Kidney epithelial cell (primary cell): ENCODE measurements at regions not wholly inside any gene's neighbourhood (a gene's known extent, or its start where the extent isn't known, plus 50 kb on each side); places are given as distances from the start of the nearest gene placed in this dataset.

Experiments used
- DNase-seq: peaks from one replicate; pipeline ENCODE4 v3.0.0-alpha.2; 2010; ENCODE audit warnings: low read depth
- H3K27me3 ChIP-seq: 2 replicates; pipeline ENCODE4 v1.6.0; 2011; ENCODE audit warnings: low read length; ENCODE audit not compliant: control insufficient read depth, insufficient read depth
- H3K36me3 ChIP-seq: 2 replicates; pipeline ENCODE4 v1.5.1; 2011; ENCODE audit warnings: low read length; ENCODE audit not compliant: control insufficient read depth, insufficient read depth
- H3K4me3 ChIP-seq: 2 replicates; pipeline ENCODE4 v1.5.1; 2011; ENCODE audit warnings: low read depth, mild to moderate bottlenecking, control low read depth, low read length
- TF ChIP-seq, protein P1 (sequence below): IDR thresholded peaks from 2 replicates; pipeline ENCODE4 v1.5.1; 2011; ENCODE audit warnings: mild to moderate bottlenecking, moderate library complexity, low read length, control low read depth, inconsistent platforms; ENCODE audit not compliant: insufficient read depth, poor library complexity, severe bottlenecking

DNA sequence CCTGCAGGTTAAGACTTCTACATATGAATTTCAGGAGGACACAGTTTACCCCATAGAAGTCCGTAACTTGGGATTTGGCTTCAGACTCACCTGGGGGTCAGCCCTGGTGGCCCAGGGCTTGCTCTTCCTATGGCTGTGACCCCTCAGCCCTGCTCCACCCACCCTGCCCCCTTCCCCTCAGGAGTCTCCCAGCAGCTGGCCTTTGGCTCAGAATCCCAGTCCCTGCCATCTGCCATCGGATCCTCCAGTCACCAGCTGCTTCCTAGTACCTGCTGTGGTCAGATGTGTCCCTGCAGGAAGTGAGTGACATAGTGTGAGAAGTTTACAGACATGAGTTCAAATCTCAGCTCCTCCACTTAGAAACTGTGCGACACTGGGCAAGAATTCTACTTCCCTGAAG lies 332.6 kb downstream of the NPHP4 start:
- H3K27me3 ChIP-seq, result no peaks in the 10 kb centered on the region
- no peak for DNase-seq
- TF ChIP-seq, protein P1, sequence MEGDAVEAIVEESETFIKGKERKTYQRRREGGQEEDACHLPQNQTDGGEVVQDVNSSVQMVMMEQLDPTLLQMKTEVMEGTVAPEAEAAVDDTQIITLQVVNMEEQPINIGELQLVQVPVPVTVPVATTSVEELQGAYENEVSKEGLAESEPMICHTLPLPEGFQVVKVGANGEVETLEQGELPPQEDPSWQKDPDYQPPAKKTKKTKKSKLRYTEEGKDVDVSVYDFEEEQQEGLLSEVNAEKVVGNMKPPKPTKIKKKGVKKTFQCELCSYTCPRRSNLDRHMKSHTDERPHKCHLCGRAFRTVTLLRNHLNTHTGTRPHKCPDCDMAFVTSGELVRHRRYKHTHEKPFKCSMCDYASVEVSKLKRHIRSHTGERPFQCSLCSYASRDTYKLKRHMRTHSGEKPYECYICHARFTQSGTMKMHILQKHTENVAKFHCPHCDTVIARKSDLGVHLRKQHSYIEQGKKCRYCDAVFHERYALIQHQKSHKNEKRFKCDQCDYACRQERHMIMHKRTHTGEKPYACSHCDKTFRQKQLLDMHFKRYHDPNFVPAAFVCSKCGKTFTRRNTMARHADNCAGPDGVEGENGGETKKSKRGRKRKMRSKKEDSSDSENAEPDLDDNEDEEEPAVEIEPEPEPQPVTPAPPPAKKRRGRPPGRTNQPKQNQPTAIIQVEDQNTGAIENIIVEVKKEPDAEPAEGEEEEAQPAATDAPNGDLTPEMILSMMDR, result no peak

DNA sequence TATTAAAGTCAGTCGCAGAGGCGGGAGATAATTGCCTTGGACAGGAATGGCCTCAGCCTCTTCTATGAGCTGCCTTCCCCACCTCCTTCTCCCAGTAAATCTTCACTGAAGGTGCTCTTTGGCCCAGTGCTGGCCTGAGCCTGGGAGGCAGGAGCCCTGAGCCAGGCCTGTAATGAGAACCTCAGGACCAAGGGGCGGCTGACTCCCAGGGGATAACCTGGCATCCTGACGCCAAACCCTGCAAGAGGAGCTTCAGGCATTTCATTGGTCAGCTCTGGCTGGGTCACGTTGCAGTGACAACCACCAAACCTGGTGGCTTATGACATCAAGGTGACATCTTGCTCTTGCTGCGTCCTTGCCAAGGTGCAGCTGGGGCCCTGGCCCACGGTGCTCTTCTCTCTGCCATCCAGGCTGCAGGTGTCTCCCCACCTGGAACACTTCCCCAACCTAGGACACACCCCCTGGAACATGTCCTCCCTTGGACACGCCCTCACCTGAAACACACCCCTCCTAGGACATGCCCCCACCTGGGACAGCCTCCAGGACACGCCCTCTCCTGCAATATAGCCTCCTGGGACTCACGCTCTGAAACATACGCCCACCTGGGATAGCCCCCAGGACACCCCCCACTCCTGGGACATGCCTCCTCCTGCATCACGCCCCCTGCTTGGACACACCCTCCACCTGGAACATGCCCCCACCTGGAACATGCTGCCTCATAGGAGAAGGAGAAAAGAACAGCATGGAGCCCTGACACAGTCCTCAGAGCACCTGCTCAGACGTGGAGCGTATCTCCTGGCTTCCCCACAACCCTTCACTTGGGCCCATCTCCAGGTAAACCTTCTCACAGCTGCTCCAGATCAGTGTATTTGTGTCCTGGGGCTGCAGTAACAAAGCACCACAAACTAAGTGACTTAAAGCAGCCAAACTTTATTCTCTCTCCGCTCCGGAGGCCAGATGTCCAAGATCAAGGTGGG lies 333.6 kb downstream of the NPHP4 start:
- DNase-seq, result no peak
- TF ChIP-seq, protein P1, result no peak
- H3K36me3 ChIP-seq, result no peaks in the 10 kb centered on the region
- no peak overlapping the region for H3K4me3 ChIP-seq
- H3K27me3 ChIP-seq, result no peaks in the 10 kb centered on the region

More for the DNA sequence above, 332.6 kb downstream of the NPHP4 start:
- no peaks in the 10 kb centered on the region for H3K36me3 ChIP-seq
- no peak overlapping the region for H3K4me3 ChIP-seq

DNA sequence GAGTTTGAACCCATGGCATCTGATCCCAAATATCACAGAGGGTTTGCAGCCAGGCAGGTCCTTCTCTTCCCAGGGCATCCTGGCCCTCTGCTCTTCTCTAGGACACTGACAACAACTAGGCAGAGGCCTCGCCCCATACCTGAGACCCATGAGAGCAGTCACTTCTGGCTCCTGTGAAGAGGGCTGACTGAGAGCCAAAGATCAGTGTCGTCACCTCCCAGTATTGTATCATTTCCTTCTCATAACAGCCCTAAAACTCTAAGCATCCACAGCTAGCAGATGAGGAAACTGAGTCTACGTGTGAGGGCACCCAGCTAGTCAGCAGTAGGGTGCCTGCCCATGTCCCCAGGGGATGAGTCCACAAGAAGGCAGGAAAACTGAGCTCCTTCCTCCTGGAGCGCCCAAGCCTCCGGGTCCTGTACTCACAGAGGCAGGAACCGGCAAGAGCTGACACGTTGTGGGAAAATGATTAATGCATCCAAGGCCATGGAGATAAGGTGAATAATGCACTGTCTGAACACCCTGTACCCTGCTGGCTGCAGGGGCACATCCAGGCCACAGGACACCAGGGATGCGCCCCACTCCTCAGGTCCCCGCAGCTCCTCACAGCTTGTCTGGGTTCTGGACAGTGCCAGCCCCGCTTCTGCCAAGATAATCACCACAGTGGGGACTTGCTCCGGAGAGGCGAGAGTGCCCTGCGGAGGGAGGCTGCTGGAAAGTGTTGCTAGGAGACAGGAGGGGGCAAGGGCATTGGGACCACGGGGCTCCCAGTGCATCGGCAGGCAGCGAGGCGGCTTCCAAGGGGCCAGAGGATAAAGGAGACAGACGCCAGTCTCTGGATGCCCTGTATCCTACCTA lies 340.0 kb downstream of the NPHP4 start:
- H3K4me3 ChIP-seq, result no peak overlapping the region
- H3K36me3 ChIP-seq, result no peaks in the 10 kb centered on the region
- H3K27me3 ChIP-seq, result no peaks in the 10 kb centered on the region
- DNase-seq, result no peak
- TF ChIP-seq, protein P1, result no peak

DNA sequence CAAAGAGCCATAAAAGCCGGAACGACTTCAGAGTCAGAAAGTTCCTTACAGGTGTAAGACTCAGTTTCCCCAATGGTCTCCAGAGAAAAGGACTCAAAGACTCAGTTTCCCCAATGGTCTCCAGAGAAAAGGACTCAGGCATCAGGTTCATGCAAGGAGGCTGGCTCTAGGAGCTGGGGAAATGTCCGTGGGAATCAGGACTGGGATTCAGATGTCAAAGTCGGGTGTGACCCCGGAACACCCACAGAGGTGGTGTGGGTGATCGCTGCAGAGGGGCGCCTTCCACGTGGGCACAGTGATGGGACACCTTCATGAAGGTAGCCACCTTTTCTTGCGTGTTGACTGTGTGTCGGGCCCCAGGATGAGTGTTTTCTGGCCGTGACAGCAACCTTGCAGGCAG lies 340.8 kb downstream of the NPHP4 start:
- Histone ChIP-seq H3K36me3 (no peaks in the 10 kb centered on the region), H3K4me3 (no peak overlapping the region), H3K27me3 (no peaks in the 10 kb centered on the region)
- no peak for DNase-seq
- TF ChIP-seq, protein P1, result no peak

DNA sequence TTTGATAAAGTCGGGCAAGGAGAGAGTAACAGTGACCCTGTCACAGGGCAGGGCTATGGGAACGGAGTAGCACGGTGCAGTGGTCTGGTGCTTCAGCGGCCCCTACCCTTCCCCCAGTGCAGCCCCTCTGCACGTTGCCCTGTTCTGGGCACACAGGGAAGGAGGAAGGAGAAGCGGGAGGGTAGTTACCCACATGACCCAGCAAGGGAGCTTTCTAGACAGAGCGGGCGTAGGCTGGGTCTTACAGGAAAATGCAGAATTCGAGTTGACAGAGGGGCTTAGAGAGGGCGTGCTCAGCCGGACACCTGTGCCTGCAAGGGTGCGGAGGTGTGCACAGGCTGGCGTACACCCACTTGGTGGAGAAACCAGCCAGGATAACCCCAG lies 341.2 kb downstream of the NPHP4 start:
- no peaks in the 10 kb centered on the region for H3K27me3 ChIP-seq
- H3K36me3 ChIP-seq, result no peaks in the 10 kb centered on the region
- H3K4me3 ChIP-seq, result no peak overlapping the region
- DNase-seq, result no peak
- TF ChIP-seq, protein P1, result no peak
